MM.1S (cell line): ENCODE measurements at regions not wholly inside any gene's neighbourhood (a gene's known extent, or its start where the extent isn't known, plus 50 kb on each side); places are given as distances from the start of the nearest gene placed in this dataset.

Experiments
- CTCF ChIP-seq: fragments of 300-600 bp; sonication (generic); IDR thresholded peaks from 2 replicates; pipeline ENCODE4 v1.5.1; 2016; ENCODE audit warnings: antibody characterized with exemption, low read length, mixed read lengths
- EZH2 ChIP-seq: fragments of 300-600 bp; sonication (generic); optimal IDR thresholded peaks from 2 replicates; pipeline ENCODE3; 2017; ENCODE audit warnings: low read depth, mild to moderate bottlenecking, antibody characterized with exemption, low read length, mixed read lengths

DNA sequence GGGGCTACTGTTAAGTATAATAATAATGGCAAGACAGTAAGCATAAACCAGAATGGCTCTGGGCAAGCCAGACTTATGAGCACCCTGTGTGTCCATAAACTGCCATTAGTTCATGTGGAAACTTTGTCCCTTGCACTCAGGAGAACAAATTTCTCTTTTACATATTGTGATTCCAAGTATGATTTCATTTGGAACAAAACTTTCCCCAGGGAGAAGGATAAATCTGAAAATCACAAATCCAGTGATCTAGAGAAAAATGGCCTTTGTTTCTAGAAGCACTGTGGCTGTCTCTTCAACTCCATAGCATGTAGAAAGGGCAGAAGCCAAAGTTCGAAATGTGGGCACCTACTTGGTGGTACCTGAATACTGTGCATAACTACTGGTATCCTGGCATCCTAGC is 823.7 kb upstream of the SOX11 start:
- no peak for TF ChIP-seq CTCF
- TF ChIP-seq EZH2 = no peak
